Body of pancreas (tissue), 4 donors: ENCODE measurements at regions not wholly inside any gene's neighbourhood (a gene's known extent, or its start where the extent isn't known, plus 50 kb on each side); places are given as distances from the start of the nearest gene placed in this dataset.

Source experiments
- POLR2A ChIP-seq, 3 donors: fragments of 450-650 bp; IDR thresholded peaks; one replicate each; pipeline ENCODE4 v1.6.1; 2016; ENCODE audit warnings: antibody characterized with exemption in 3 of 3, mild to moderate bottlenecking in 2 of 3
- TF ChIP-seq, protein P1 (sequence below), 7 experiments: fragments of 450-650 bp in 4 of 7; fragments of 200-600 bp in 3 of 7; sonication (generic) in 3 of 7; IDR thresholded peaks; one replicate each; pipeline ENCODE4 v1.5.1; 2016 to 2019; ENCODE audit warnings: antibody characterized with exemption in 7 of 7

DNA sequence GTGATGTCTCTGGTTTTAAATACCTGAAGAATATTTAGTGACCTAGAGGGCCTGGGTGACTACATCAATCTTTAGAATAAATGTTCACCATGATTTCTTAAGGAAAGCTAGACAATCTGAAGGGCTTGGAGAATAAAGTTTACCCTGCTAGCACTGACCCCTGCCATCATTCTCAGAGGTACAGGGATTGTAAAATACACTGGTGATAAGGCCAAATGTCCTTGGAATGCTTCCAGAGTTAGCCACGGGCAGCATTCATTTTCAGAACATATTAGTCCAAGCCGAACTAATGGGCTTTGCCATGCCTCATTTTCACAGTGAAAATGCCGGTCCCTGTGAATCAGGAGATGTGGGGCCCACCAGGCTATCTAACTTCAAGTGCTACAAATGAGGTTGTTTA is 1381.7 kb upstream of the SEL1L start:
- TF ChIP-seq, protein P1, sequence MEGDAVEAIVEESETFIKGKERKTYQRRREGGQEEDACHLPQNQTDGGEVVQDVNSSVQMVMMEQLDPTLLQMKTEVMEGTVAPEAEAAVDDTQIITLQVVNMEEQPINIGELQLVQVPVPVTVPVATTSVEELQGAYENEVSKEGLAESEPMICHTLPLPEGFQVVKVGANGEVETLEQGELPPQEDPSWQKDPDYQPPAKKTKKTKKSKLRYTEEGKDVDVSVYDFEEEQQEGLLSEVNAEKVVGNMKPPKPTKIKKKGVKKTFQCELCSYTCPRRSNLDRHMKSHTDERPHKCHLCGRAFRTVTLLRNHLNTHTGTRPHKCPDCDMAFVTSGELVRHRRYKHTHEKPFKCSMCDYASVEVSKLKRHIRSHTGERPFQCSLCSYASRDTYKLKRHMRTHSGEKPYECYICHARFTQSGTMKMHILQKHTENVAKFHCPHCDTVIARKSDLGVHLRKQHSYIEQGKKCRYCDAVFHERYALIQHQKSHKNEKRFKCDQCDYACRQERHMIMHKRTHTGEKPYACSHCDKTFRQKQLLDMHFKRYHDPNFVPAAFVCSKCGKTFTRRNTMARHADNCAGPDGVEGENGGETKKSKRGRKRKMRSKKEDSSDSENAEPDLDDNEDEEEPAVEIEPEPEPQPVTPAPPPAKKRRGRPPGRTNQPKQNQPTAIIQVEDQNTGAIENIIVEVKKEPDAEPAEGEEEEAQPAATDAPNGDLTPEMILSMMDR (IDR thresholded peaks at IDR 0.05), result no peak
- no peak for TF ChIP-seq POLR2A (IDR thresholded peaks at IDR 0.05)
